NCI-H748 (cell line): ENCODE measurements at regions not wholly inside any gene's neighbourhood (a gene's known extent, or its start where the extent isn't known, plus 50 kb on each side); places are given as distances from the start of the nearest gene placed in this dataset.
A peak's percentile ranks its signal among the peaks of the same experiment; 100 is the strongest.
"Not testable (repeated sequence)": the region's sequence is repeated elsewhere in the genome, so short reads cannot be mapped to it uniquely, and the experiment has no call there.

ENCODE experiments used
- DNase-seq: peaks from one replicate; lab custom pipeline; 2025; ENCODE audit not compliant: unreplicated experiment; lab: John Stamatoyannopoulos, UW

GRCh38 chr21:35510957-35511695 is 462.0 kb upstream of the RUNX1 start:
- no peak for DNase-seq

GRCh38 chr21:35510294-35510693 is 461.2 kb upstream of the RUNX1 start:
- no peak for DNase-seq

GRCh38 chr21:35509001-35509704 is 460.1 kb upstream of the RUNX1 start:
- DNase-seq = no peak

- peak; percentile 9 for DNase-seq
Observed at GRCh38 chr21:35508139-35508888, 459.2 kb upstream of the RUNX1 start.

GRCh38 chr21:35507181-35507759 is 458.2 kb upstream of the RUNX1 start:
- no peak for DNase-seq

- no peak for DNase-seq
Observed at GRCh38 chr21:35506771-35507170, 457.7 kb upstream of the RUNX1 start.

GRCh38 chr21:35506352-35506751 is 457.2 kb upstream of the RUNX1 start:
- no peak for DNase-seq

- DNase-seq = no peak
Observed at GRCh38 chr21:35504951-35505466, 455.9 kb upstream of the RUNX1 start.

- no peak for DNase-seq
Observed at GRCh38 chr21:35504277-35504676, 455.2 kb upstream of the RUNX1 start.

GRCh38 chr21:35503671-35504070 is 454.6 kb upstream of the RUNX1 start:
- peak; percentile 6 for DNase-seq

- no peak for DNase-seq
Observed at GRCh38 chr21:35502821-35503220, 453.7 kb upstream of the RUNX1 start.

GRCh38 chr21:35497522-35497921 is 448.4 kb upstream of the RUNX1 start:
- not testable (repeated sequence) for DNase-seq

- DNase-seq = no peak
Observed at GRCh38 chr21:35491920-35492678, 443.0 kb upstream of the RUNX1 start.

GRCh38 chr21:35491114-35491513 is 442.0 kb upstream of the RUNX1 start:
- no peak for DNase-seq

- DNase-seq = no peak
Observed at GRCh38 chr21:35489389-35489980, 440.4 kb upstream of the RUNX1 start.

- DNase-seq = no peak
Observed at GRCh38 chr21:35488946-35489345, 439.8 kb upstream of the RUNX1 start.

GRCh38 chr21:35485364-35485763 is 436.3 kb upstream of the RUNX1 start:
- DNase-seq = no peak

- no peak for DNase-seq
Observed at GRCh38 chr21:35484851-35485250, 435.7 kb upstream of the RUNX1 start.

- no peak for DNase-seq
Observed at GRCh38 chr21:35484032-35484431, 434.9 kb upstream of the RUNX1 start.
